ENCODE measurements at regions not wholly inside any gene's neighbourhood (a gene's known extent, or its start where the extent isn't known, plus 50 kb on each side); places are given as distances from the start of the nearest gene placed in this dataset.

- H3K9me1 ChIP-seq (replicated peaks; ENCODE audit: control insufficient read depth, extremely low read depth, insufficient read depth, low read length): no peaks in the 10 kb centered on the region
These were observed 111.4 kb upstream of the IGF1R start for GRCh38 chr15:98536976-98537375.

More at GRCh38 chr15:98536976-98537375, 111.4 kb upstream of the IGF1R start:
- Histone ChIP-seq H3K4me1 (ENCODE audit: control insufficient read depth, extremely low read depth, insufficient read depth, low read length) (no peaks in the 10 kb centered on the region), H3K9me3 (replicated peaks; ENCODE audit: control insufficient read depth, insufficient read depth, low read length) (no peaks in the 10 kb centered on the region), H3K27ac (ENCODE audit: insufficient read depth, low read depth, low read length) (no peak overlapping the region), H2AFZ (ENCODE audit: low read depth, low read length) (no peak overlapping the region), H3K27me3 (ENCODE audit: control insufficient read depth in 2 of 2, insufficient read depth in 2 of 2, low read length in 2 of 2) (no peaks in the 10 kb centered on the region), H3K4me3 (replicated peaks in 1 of 3; ENCODE audit: insufficient read depth in 1 of 3, low read depth in 1 of 3, low read length in 3 of 3) (no peak overlapping the region), H3K9ac (replicated peaks; ENCODE audit: extremely low read depth, insufficient read depth, low read length) (no peak overlapping the region), H3K36me3 (ENCODE audit: control insufficient read depth in 2 of 2, extremely low read depth in 1 of 2, insufficient read depth in 2 of 2, low read length in 2 of 2) (no peaks in the 10 kb centered on the region), H3K4me2 (ENCODE audit: insufficient read depth, low read length) (no peak overlapping the region), H3K79me2 (ENCODE audit: control insufficient read depth, insufficient read depth, low read length) (no peaks in the 10 kb centered on the region), H4K20me1 (replicated peaks; ENCODE audit: control insufficient read depth, extremely low read depth, insufficient read depth, low read length) (no peaks in the 10 kb centered on the region)
- CTCF ChIA-PET: no interaction called here
- no peak for FAIRE-seq
- POLR2A ChIA-PET: no interaction called here
- intact Hi-C loops (cut with micrococcal nuclease) (no loop called here), dilution Hi-C loops (cut with MboI; ENCODE audit: extremely low pct_ligation_motif_present, low sequenced_read_pairs) (no loop called here)
- TF ChIP-seq GATA2 (IDR thresholded peaks at IDR 0.05; ENCODE audit: insufficient read depth, insufficient read length, low read depth, low read length): no peak
- no peak for TF ChIP-seq MYC (IDR thresholded peaks at IDR 0.05; ENCODE audit: low read depth, low read length)
- TF ChIP-seq EZH2 (IDR thresholded peaks at IDR 0.05; ENCODE audit: borderline replicate concordance, low read depth, low read length, severe bottlenecking): no peak
- TF ChIP-seq, protein P1, sequence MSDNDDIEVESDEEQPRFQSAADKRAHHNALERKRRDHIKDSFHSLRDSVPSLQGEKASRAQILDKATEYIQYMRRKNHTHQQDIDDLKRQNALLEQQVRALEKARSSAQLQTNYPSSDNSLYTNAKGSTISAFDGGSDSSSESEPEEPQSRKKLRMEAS (IDR thresholded peaks at IDR 0.05; ENCODE audit: insufficient read depth, insufficient read length): no peak
- no peak for TF ChIP-seq FOS (IDR thresholded peaks at IDR 0.05; ENCODE audit: borderline replicate concordance, insufficient read depth, low read length)
- TF ChIP-seq, protein P2, sequence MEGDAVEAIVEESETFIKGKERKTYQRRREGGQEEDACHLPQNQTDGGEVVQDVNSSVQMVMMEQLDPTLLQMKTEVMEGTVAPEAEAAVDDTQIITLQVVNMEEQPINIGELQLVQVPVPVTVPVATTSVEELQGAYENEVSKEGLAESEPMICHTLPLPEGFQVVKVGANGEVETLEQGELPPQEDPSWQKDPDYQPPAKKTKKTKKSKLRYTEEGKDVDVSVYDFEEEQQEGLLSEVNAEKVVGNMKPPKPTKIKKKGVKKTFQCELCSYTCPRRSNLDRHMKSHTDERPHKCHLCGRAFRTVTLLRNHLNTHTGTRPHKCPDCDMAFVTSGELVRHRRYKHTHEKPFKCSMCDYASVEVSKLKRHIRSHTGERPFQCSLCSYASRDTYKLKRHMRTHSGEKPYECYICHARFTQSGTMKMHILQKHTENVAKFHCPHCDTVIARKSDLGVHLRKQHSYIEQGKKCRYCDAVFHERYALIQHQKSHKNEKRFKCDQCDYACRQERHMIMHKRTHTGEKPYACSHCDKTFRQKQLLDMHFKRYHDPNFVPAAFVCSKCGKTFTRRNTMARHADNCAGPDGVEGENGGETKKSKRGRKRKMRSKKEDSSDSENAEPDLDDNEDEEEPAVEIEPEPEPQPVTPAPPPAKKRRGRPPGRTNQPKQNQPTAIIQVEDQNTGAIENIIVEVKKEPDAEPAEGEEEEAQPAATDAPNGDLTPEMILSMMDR (IDR thresholded peaks at IDR 0.05; ENCODE audit: extremely low read depth in 1 of 2, insufficient read depth in 1 of 2, low read depth in 1 of 2, low read length in 2 of 2): no peak
- TF ChIP-seq POLR2A (IDR thresholded peaks at IDR 0.05; ENCODE audit: low read depth, low read length): no peak
- TF ChIP-seq JUN (IDR thresholded peaks at IDR 0.05; ENCODE audit: borderline replicate concordance, insufficient read depth, insufficient read length, low read depth): no peak
- TF ChIP-seq POLR2AphosphoS5 (IDR thresholded peaks at IDR 0.05; ENCODE audit: insufficient read depth, low read depth, low read length): no peak
- no peak for DNase-seq (ENCODE audit: low read depth, low spot score)
- BruUV-seq (replicated peaks): no TSS peak
